ENCODE measurements at regions not wholly inside any gene's neighbourhood (a gene's known extent, or its start where the extent isn't known, plus 50 kb on each side); places are given as distances from the start of the nearest gene placed in this dataset.
"Not testable (repeated sequence)": the region's sequence is repeated elsewhere in the genome, so short reads cannot be mapped to it uniquely, and the experiment has no call there.

GRCh38 chrY:19644889-19645638, 99.5 kb downstream of the KDM5D start:
- no peak for DNase-seq

DNA sequence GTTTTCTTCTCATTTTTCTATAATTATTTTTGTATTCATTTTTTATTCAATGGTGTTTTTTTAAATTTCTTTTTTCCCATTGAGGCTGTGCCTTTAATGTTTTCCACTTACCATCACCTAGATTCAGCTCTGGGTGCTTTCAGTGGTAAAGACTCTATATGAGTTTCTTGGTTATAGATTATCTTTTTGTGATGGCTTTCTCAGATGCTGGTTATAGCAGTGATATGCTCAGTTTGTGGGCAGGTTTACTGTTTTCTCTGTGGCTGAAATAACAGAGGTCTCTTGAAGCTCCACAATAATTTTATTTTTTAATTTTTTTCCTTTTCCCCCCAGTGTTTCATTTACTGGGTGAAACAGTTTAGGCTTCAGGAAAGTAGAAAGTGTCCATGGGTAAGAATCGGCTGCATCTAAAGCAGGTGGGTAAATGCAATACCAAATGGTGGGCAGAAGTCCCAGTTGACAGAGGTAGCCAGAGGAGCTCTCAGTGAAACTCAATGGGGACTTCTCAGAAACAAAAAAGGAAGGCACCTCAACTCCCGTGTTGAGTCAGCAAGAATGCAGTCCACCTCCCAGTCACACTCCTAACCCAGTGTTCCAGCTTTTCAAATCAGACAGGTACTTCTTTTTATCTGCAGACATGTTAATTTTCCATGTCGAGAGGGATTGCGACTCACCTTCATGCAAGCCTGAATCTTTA, 106.7 kb downstream of the KDM5D start:
- DNase-seq = no peak

- DNase-seq = no peak
These were observed 115.6 kb downstream of the KDM5D start for GRCh38 chrY:19628926-19629325.

DNA sequence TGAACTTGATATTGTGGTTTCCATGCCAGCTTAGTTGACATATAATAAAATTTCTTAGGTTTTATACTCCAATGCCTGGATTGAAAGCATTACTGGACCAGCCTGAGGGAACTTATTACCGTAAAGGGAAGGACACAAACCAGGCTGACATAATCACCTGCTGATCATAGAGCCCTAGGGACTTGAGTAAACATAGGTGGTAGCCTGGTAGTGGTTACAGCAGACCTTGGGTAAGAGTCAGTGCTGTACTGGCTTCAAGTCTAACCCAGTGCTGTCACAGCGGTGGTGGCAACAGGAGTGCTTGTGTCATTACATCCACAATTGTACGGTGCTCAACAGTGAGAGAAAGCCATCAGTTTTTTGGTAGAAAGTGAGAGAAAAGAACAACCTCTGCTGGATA, 122.1 kb downstream of the KDM5D start:
- DNase-seq = no peak

DNA sequence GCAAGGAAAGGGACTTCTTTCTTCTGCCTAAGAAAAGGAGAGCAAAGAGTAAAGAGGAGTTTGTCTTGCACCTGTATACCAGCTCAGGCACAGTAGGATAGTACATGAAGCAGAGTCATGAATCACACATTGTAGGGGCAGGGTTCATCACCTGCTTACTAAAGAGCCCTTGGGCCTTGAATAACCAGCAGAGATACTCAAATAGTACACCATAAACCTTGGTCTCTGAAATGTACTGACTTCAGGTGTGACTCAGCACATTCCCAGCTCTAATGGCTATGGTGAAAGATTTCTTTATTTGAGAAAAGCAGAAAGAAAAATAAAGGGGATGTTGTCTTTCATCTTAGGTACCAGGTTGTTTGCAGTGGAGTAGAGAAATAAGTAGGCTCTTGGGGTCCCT, 122.8 kb downstream of the KDM5D start:
- DNase-seq = no peak

DNA sequence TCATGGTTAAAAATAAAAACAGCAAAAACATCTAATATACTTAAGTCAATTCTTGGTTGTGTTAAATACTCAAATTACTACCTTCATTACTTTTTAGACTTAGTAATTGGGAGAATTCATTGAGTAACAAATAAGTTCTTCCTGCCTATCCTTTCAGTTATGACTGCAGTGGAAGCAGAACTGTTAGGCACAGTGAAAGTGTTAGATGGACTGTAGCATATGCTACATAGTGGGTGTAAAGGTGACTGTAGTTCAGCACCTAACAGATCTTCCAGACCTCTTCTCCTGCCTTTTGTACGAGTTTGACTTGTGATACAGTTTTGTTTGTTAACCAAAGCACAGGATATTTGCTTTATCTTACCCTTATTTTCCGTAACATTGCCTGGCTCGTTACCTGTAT, 143.4 kb downstream of the KDM5D start:
- no peak for DNase-seq

GRCh38 chrY:19600711-19601110, 143.8 kb downstream of the KDM5D start:
- DNase-seq = peak; percentile 57

GRCh38 chrY:19590235-19590634, 154.3 kb downstream of the KDM5D start:
- no peak for DNase-seq

DNA sequence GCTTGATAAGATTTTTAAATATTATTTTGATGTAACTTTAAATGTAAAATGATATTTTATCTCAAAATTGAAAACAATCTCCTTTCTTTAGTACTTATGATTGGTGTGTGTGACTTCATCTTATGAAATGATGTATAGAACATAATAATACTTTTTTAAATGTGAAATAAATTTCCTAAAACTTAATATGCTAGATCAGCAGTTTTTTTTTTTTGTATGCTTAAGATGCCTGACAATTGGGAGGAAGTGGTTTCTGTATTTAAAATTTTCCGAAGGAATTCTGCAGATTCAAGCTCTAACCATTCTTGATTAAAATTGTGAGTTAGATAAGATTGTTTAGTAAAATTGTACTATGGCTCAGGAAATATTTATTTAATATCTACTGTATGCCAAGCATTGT, 154.9 kb downstream of the KDM5D start:
- DNase-seq = no peak

GRCh38 chrY:19587311-19587710, 157.2 kb downstream of the KDM5D start:
- no peak for DNase-seq

- DNase-seq = not testable (repeated sequence)
These were observed 163.5 kb downstream of the KDM5D start for GRCh38 chrY:19580990-19581389.

DNA sequence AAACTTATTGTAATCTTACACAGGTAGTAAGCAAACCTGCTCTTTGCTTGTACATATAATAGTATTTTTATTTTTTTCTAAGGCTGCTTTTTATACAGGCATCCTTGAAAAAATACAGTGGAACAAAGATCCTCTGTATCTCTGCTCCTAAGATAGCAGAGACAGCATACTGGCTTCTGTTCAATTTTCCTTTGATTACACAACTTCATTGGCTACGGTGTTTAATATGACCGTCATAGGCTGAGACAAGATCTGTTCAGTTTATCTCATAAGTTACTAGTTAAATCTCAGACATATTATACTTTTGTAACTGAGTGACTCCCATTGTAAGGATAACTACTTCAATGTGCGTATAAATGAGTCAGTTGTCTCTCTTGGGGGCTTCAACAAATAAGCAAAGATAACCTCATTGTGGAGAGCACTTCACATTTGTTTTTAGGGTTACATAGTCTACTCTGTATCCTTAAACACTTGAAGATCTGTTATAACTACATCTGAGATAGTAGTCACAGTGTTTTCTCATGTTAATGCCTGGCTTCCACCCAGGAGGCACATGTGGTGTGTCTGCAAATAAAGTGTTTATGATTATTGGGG, 166.1 kb downstream of the KDM5D start:
- DNase-seq = no peak

DNA sequence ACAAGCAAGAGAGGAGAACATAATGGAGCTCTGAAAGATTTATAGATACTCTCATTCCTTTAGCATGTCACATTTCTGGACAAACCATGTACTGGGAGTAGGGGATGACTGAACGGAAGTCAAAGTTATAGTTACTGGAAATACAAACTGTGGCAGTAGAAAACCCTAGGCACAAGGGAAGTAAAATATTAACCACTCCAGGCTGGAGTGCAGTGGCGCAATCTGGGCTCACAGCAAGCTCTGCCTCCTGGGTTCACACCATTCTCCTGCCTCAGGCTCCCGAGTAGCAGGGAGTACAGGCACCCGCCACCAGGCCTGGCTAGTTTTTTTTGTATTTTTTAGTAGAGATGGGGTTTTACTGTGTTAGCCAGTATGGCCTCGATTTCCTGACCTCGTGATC, 167.3 kb downstream of the KDM5D start:
- no peak for DNase-seq

- no peak for DNase-seq
These were observed 169.6 kb downstream of the KDM5D start for GRCh38 chrY:19574939-19575338.

DNA sequence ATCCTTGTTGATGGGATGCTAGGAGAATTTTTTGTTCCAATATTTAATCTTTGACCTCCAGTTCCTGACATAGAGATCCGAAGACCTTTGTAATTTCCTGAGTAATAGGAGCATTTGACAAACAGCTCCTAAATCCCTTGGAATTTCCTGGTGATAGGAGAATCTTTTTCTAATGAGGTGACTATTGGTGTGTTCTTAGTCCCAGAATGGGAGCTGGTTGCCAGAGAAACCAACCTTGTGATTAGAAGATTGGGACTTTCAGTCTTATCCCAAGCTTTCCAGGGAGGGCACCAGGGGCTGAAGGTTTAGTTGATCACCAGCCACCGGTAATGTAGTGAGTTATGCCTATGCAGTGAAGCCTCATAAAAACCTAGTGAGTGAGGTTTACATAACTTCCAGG, 170.9 kb downstream of the KDM5D start:
- DNase-seq = no peak

DNA sequence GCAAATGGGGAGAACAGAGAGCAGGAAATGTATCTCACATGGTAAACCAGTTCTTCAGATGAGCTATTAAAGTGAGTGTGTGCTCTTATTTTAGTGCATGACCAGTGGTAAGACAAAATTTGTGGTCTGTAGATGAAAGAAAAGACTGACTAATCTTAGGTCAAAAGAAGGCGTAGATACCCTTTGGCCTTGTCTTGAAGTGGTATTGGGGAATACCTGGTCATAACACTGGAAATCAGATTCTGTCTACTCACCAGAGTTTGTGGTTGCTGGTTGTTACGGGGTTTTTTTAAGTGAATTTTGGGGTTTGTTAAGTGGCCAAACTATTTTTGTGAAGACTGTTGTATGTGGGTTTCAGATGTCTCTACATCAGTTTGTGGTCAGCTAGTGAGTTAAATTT, 173.5 kb downstream of the KDM5D start:
- no peak for DNase-seq

DNA sequence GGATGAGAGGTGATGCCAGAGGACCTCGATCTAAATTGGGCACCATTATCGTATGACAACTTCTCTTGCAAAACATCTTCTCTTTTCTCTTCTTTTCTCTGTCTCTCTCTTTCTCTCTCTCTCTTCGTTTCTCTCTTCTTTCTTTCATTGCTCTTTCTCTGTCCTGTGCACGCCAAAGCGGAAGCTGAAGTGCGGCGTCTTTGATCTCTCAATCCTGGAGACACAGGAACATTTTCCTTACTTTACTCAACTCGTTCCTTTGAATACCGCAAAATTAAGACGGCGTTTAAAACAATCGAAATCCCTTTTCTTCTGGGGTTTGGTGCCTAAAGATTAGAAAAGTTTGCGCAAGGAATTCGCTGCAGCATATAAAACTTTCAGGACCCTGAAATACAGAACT, 176.6 kb downstream of the KDM5D start:
- DNase-seq = no peak

DNA sequence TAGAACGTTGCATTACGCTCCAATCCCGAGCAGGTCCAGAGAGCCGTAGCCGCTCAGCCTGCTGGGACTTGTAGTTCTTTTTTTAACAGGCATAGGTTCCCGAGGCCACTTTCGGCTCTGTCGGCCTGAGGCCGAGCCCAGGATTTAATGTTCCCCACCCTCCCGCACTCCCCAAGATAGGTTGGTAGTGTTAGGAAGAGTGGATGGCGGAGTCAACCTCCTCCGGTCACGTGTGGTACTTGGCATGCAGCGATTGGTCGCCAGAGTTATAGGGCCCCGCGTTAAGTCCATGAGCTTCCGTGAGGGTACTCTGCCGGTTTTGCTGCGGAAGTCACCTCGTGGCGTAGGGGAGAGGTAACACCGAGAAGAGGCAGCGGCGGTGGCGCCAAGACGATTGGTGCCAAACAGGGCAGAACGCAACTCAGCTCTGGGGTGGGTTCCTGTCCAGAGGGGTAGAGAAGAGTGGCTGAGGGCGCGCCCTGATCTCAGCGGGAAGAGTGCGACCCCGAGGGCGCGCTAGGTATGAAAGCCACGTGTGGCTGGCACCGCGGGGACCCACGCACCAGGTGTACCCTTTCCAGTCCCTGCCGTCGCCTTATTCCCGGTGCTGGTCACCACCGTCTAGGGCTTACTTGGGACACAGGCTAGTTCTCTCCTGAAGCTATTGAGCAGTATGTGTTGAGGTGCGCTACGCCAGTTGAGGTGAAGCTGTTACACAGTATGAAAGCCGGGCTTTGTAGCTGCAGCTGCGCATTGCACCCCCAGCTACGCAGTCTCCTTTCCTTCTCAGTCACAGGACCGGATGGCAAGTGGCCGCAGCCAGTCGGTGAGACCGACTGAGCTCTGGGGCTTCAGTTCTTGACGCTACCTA, 177.2 kb downstream of the KDM5D start:
- DNase-seq = peak; percentile 93

DNA sequence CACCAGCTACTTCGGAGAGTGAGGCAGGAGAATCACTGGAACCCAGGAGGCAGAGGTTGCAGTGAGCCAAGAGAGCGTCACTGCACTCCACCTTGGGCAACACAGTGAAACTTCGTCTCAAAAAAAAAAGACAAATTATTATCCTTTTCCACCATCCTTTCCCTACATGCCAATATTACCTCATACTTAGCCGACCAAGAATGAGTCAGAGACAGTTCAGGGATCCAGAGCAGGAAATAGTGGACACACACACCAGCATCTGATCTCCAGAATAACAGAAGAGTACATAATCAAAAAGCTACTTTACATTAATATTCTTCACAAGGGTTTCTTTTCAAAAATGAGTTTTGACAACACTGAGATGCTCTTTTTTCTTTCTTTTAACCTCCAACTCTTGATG, 185.4 kb downstream of the KDM5D start:
- DNase-seq = peak; percentile 54

- no peak for DNase-seq
These were observed 194.7 kb downstream of the KDM5D start for GRCh38 chrY:19549671-19550466.

DNA sequence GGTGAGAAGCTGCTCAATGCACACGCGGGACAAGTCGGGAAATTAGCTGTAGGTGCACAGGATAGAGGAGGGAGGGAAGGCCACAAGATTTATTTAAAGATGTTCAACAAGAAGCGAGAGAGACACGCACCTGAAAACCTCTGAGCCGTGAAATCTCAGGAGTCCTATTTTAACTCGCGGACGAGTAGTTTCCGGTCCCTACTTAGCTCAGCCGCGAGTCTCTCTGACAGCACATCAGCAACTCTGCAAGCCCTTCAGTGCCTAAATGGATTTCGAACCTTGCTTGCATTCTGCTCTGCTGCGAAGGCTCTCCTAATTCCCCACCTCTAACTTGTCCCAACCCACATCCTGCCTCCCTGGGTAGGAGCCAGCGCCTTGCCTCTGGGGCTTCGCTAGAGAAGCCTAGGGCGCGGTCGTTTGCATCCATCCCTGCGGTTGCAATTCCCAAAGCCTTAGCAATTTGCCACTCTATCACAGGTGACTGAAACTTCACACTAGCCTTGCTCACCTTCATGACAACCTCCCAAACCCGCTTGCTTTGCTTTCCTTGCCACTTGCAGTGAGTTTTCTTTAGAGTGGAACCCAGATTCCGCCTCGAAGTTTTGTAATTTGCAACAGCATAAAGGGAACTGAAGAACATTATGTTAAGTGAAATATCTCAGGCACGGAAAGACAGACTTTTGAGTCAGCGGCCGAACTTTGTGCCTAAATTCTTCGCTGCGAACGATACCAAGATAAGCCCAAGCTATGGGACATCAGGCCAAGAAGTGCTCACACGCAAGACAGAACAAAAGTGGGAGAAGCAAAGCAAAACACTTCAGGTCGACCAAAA, 202.8 kb downstream of the KDM5D start:
- peak; percentile 2 for DNase-seq

Measured in EL (cell line).